ENCODE measurements at regions not wholly inside any gene's neighbourhood (a gene's known extent, or its start where the extent isn't known, plus 50 kb on each side); places are given as distances from the start of the nearest gene placed in this dataset.

- Histone ChIP-seq H3K4me1 (no peaks in the 10 kb centered on the region), H3K27ac (no peak overlapping the region), H3K9me3 (no peaks in the 10 kb centered on the region), H3K36me3 (no peaks in the 10 kb centered on the region), H3K4me3 (no peak overlapping the region), H3K27me3 (no peaks in the 10 kb centered on the region)
- DNase-seq (no peak), ATAC-seq (no peak)
- TF ChIP-seq CTCF (IDR thresholded peaks at IDR 0.05): no peak
- intact Hi-C loops (cut with DNase I): no loop called here
These were observed 208.5 kb downstream of the C12orf50 start for GRCh38 chr12:87820524-87821202.

- no peaks in the 10 kb centered on the region for H3K27me3 ChIP-seq
- DNase-seq (no peak), ATAC-seq (no peak)
- no peak overlapping the region for H3K27ac ChIP-seq
- no peaks in the 10 kb centered on the region for H3K9me3 ChIP-seq
- no peaks in the 10 kb centered on the region for H3K4me1 ChIP-seq
- no peaks in the 10 kb centered on the region for H3K36me3 ChIP-seq
- no peak overlapping the region for H3K4me3 ChIP-seq
- TF ChIP-seq CTCF (IDR thresholded peaks at IDR 0.05): no peak
- intact Hi-C loops (cut with DNase I): no loop called here
These were observed 210.8 kb downstream of the C12orf50 start for GRCh38 chr12:87818441-87818840.

- Histone ChIP-seq H3K4me3 (no peak overlapping the region), H3K27ac (no peak overlapping the region), H3K9me3 (no peaks in the 10 kb centered on the region), H3K4me1 (no peaks in the 10 kb centered on the region), H3K27me3 (no peaks in the 10 kb centered on the region), H3K36me3 (no peaks in the 10 kb centered on the region)
- ATAC-seq (no peak), DNase-seq (no peak)
- TF ChIP-seq CTCF (IDR thresholded peaks at IDR 0.05): no peak
- intact Hi-C loops (cut with DNase I): no loop called here
These were observed 213.2 kb downstream of the C12orf50 start for GRCh38 chr12:87815771-87816585.

GRCh38 chr12:87814625-87815024 is 214.6 kb downstream of the C12orf50 start:
- Histone ChIP-seq H3K9me3 (no peaks in the 10 kb centered on the region), H3K27me3 (no peaks in the 10 kb centered on the region), H3K4me3 (no peak overlapping the region), H3K4me1 (no peaks in the 10 kb centered on the region), H3K27ac (no peak overlapping the region), H3K36me3 (no peaks in the 10 kb centered on the region)
- TF ChIP-seq CTCF (IDR thresholded peaks at IDR 0.05): no peak
- ATAC-seq (no peak), DNase-seq (no peak)
- intact Hi-C loops (cut with DNase I): no loop called here

- no peak for TF ChIP-seq CTCF (IDR thresholded peaks at IDR 0.05)
- H3K27me3 ChIP-seq: no peaks in the 10 kb centered on the region
- no peaks in the 10 kb centered on the region for H3K36me3 ChIP-seq
- H3K27ac ChIP-seq: no peak overlapping the region
- ATAC-seq (no peak), DNase-seq (no peak)
- no peaks in the 10 kb centered on the region for H3K4me1 ChIP-seq
- H3K9me3 ChIP-seq: no peaks in the 10 kb centered on the region
- H3K4me3 ChIP-seq: no peak overlapping the region
- intact Hi-C loops (cut with DNase I): no loop called here
These were observed 215.5 kb downstream of the C12orf50 start for GRCh38 chr12:87813476-87814234.

Data from upper lobe of right lung (tissue), 1 donor.